HG03521 (cell line): ENCODE measurements at regions not wholly inside any gene's neighbourhood (a gene's known extent, or its start where the extent isn't known, plus 50 kb on each side); places are given as distances from the start of the nearest gene placed in this dataset.

Source experiments
- ATAC-seq: cut with Tn5 transposase; IDR thresholded peaks from one replicate; pipeline ENCODE4 v1.9.1; 2021; ENCODE audit warnings: mild to moderate bottlenecking, moderate library complexity; ENCODE audit not compliant: unreplicated experiment

- ATAC-seq: no peak
These were observed 107.4 kb downstream of the TBX19 start for GRCh38 chr1:168387781-168388760.

GRCh38 chr1:168386949-168387586 lies 106.4 kb downstream of the TBX19 start:
- peak; percentile 67 for ATAC-seq

- ATAC-seq: no peak
These were observed 105.8 kb downstream of the TBX19 start for GRCh38 chr1:168386492-168386891.

- no peak for ATAC-seq
These were observed 101.2 kb downstream of the TBX19 start for GRCh38 chr1:168381850-168382249.

GRCh38 chr1:168380945-168381344 lies 100.3 kb downstream of the TBX19 start:
- ATAC-seq: no peak

GRCh38 chr1:168379104-168379860 lies 98.6 kb downstream of the TBX19 start:
- ATAC-seq: no peak

- no peak for ATAC-seq
These were observed 95.1 kb downstream of the TBX19 start for GRCh38 chr1:168375566-168376300.

- no peak for ATAC-seq
These were observed 93.9 kb downstream of the TBX19 start for GRCh38 chr1:168374566-168374965.

GRCh38 chr1:168373869-168374268 lies 93.2 kb downstream of the TBX19 start:
- no peak for ATAC-seq

GRCh38 chr1:168372861-168373371 lies 92.2 kb downstream of the TBX19 start:
- ATAC-seq: no peak

- ATAC-seq: no peak
These were observed 91.6 kb downstream of the TBX19 start for GRCh38 chr1:168372307-168372706.

- no peak for ATAC-seq
These were observed 90.8 kb downstream of the TBX19 start for GRCh38 chr1:168371477-168371876.

GRCh38 chr1:168370586-168370985 lies 89.9 kb downstream of the TBX19 start:
- ATAC-seq: no peak

GRCh38 chr1:168369655-168370054 lies 89.0 kb downstream of the TBX19 start:
- no peak for ATAC-seq

- ATAC-seq: no peak
These were observed 87.5 kb downstream of the TBX19 start for GRCh38 chr1:168368131-168368530.

- ATAC-seq: no peak
These were observed 85.2 kb downstream of the TBX19 start for GRCh38 chr1:168365719-168366479.
